Muscle layer of colon (tissue), 2 donors: ENCODE measurements at regions not wholly inside any gene's neighbourhood (a gene's known extent, or its start where the extent isn't known, plus 50 kb on each side); places are given as distances from the start of the nearest gene placed in this dataset.

Experiments used
- H3K27ac ChIP-seq: one replicate; pipeline ENCODE4 v1.7.0; 2013; ENCODE audit warnings: low read depth, mild to moderate bottlenecking, low read length, moderate library complexity
- H3K27me3 ChIP-seq, 2 donors: one replicate each; pipeline ENCODE4 v1.7.0; 2013; ENCODE audit warnings: low read length in 2 of 2, mild to moderate bottlenecking in 2 of 2; ENCODE audit not compliant: insufficient read depth in 2 of 2, control insufficient read depth in 1 of 2
- H3K36me3 ChIP-seq: one replicate; pipeline ENCODE4 v1.7.0; 2013; ENCODE audit warnings: mild to moderate bottlenecking, low read length; ENCODE audit not compliant: insufficient read depth
- H3K4me1 ChIP-seq: one replicate; pipeline ENCODE4 v1.7.0; 2013; ENCODE audit warnings: mild to moderate bottlenecking, low read length; ENCODE audit not compliant: insufficient read depth
- H3K4me3 ChIP-seq, 2 donors: one replicate each; pipeline ENCODE4 v1.7.0; 2013; ENCODE audit warnings: low read length in 2 of 2, low read depth in 1 of 2, mild to moderate bottlenecking in 1 of 2, moderate library complexity in 1 of 2
- H3K9ac ChIP-seq: one replicate; pipeline ENCODE4 v1.7.0; 2013; ENCODE audit warnings: low read length
- H3K9me3 ChIP-seq: one replicate; pipeline ENCODE4 v1.7.0; 2013; ENCODE audit warnings: mild to moderate bottlenecking, low read length
- donor health status: abdominal sarcoma.
- donor health status: Adenocarcinoma of cecum.

DNA sequence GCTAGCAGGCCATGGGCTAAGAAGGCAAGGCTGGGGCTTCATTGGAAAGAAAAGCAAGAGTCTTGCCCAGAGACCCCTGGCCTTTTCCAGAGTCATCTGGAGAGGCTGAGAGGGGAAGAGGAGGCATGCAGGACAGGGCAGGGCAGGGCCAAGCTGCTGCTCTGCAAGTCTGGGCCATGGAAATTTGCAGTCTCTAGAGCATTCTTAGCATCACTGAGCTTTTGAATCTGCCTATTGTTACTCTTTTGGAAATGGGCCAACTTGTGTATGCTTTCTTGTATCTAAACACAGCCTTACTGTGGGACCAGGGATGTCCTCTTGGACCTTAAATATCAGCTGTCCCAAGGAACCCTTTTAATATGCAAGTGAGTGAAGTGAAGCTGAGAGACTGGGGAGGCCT is 560.5 kb downstream of the MID1IP1 start:
- peaks cover 0 to 6% of the 10 kb centered on the region in 2 donors for H3K27me3 ChIP-seq
- H3K4me1 ChIP-seq, result no peaks in the 10 kb centered on the region
- H3K36me3 ChIP-seq, result no peaks in the 10 kb centered on the region
- H3K27ac ChIP-seq, result no peak overlapping the region
- no peak overlapping the region for H3K9ac ChIP-seq
- H3K4me3 ChIP-seq, result no peak overlapping the region
- no peaks in the 10 kb centered on the region for H3K9me3 ChIP-seq

DNA sequence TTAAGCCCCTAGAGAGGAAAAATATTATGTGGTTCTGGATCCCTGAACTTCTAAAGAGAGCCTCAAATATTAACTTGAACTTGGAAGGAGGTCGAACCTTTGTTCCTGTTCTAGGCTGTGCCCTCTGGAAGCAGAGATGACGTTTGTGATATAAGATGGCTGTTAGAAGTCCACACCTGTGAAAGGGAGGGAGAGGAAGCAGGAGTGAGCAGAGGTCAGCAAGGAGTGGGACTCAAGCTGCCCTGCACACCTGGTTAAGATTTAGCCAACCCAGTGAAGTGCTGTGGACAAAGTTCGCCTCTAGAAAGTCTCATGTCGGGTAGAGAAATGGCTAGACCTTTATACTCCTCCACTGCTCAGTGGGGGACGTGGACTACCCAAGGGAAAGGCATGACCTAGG is 566.2 kb downstream of the MID1IP1 start:
- Histone ChIP-seq H3K4me1 (no peaks in the 10 kb centered on the region), H3K27ac (no peak overlapping the region), H3K4me3 (no peak overlapping the region), H3K9me3 (no peaks in the 10 kb centered on the region), H3K9ac (no peak overlapping the region), H3K27me3 (no peaks in the 10 kb centered on the region), H3K36me3 (no peaks in the 10 kb centered on the region)

- no peak overlapping the region for H3K9ac ChIP-seq
- H3K4me1 ChIP-seq, result no peaks in the 10 kb centered on the region
- H3K9me3 ChIP-seq, result no peaks in the 10 kb centered on the region
- H3K36me3 ChIP-seq, result no peaks in the 10 kb centered on the region
- H3K4me3 ChIP-seq, result no peak overlapping the region
- H3K27me3 ChIP-seq, result no peaks in the 10 kb centered on the region
- no peak overlapping the region for H3K27ac ChIP-seq
Observed at GRCh38 chrX:39372115-39372514, 570.9 kb downstream of the MID1IP1 start.

- no peaks in the 10 kb centered on the region for H3K36me3 ChIP-seq
- H3K4me1 ChIP-seq, result no peaks in the 10 kb centered on the region
- H3K9me3 ChIP-seq, result no peaks in the 10 kb centered on the region
- no peaks in the 10 kb centered on the region for H3K27me3 ChIP-seq
- H3K4me3 ChIP-seq, result no peak overlapping the region
- no peak overlapping the region for H3K9ac ChIP-seq
- H3K27ac ChIP-seq, result no peak overlapping the region
Observed at GRCh38 chrX:39377157-39377556, 575.9 kb downstream of the MID1IP1 start.

DNA sequence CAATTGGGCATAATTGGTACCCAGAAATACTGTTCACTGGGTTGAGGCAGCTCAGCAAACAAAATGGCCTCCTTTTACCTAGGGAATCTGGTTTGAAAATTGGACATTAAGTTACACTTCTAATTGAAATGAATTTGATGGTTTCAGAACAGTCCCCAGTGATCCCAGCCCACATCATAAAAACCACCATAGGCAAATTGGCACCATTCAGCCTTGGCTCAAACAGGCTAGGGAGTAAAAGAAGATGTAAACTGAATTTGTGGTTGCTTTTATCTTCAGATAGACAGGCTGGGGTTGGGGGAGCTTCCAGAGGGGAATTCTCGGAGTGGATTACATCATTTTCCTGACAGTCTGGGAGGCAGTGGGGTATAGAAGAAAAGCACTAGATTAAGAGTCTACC is 576.5 kb downstream of the MID1IP1 start:
- H3K9me3 ChIP-seq, result no peaks in the 10 kb centered on the region
- H3K4me1 ChIP-seq, result no peaks in the 10 kb centered on the region
- H3K27ac ChIP-seq, result no peak overlapping the region
- no peaks in the 10 kb centered on the region for H3K27me3 ChIP-seq
- H3K4me3 ChIP-seq, result no peak overlapping the region
- no peak overlapping the region for H3K9ac ChIP-seq
- H3K36me3 ChIP-seq, result no peaks in the 10 kb centered on the region

DNA sequence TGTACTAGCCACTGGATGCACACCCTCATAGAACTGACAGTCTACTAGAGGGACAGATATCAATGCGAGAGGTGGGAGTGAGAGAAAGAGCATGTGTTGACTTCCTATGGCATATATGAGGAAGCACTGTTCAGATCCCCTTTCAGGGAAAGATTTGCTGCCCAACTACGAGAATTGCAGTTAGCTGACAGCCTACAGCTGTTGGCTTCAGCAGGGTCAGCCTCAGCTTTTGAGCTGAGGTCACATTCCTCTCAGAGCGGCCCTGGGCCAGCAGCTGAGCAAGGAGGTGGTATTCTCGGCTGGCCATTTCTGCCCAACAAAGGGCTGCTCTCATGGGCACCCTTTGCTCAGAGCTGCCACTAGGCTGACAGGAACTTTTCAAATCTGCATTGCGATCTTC is 580.2 kb downstream of the MID1IP1 start:
- Histone ChIP-seq H3K27me3 (peaks cover 0 to 9% of the 10 kb centered on the region in 2 donors), H3K4me1 (no peaks in the 10 kb centered on the region), H3K9me3 (no peaks in the 10 kb centered on the region), H3K9ac (no peak overlapping the region), H3K27ac (no peak overlapping the region), H3K4me3 (no peak overlapping the region), H3K36me3 (no peaks in the 10 kb centered on the region)

DNA sequence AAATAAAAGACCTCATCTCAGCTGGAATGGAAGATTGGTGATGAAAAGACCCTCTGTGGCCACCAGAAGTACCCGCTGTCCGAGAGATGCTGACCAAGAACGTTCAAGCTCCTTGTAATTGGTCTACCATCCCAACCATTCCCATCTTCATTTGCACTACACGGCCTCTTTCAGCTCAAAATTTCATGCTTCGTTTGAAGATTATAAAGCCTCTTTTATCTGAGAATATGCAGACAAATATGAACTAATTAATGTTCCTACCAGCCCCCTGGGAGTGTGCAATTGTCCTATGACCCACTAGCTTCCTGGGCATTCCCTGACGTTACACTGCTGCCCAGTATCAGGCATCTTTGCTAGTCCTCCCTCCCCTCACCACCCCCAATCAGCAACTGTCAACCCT is 583.7 kb downstream of the MID1IP1 start:
- Histone ChIP-seq H3K36me3 (no peaks in the 10 kb centered on the region), H3K27me3 (peaks cover 0 to 9% of the 10 kb centered on the region in 2 donors), H3K4me3 (no peak overlapping the region), H3K4me1 (no peaks in the 10 kb centered on the region), H3K9ac (no peak overlapping the region), H3K9me3 (no peaks in the 10 kb centered on the region), H3K27ac (no peak overlapping the region)

GRCh38 chrX:39388730-39389129 is 587.5 kb downstream of the MID1IP1 start:
- Histone ChIP-seq H3K9me3 (no peaks in the 10 kb centered on the region), H3K4me3 (no peak overlapping the region), H3K27me3 (peaks cover 0 to 3% of the 10 kb centered on the region in 2 donors), H3K9ac (no peak overlapping the region), H3K36me3 (no peaks in the 10 kb centered on the region), H3K4me1 (no peaks in the 10 kb centered on the region), H3K27ac (no peak overlapping the region)

- no peaks in the 10 kb centered on the region for H3K9me3 ChIP-seq
- H3K9ac ChIP-seq, result no peak overlapping the region
- H3K27ac ChIP-seq, result no peak overlapping the region
- H3K27me3 ChIP-seq, result peaks cover 0 to 8% of the 10 kb centered on the region in 2 donors
- H3K36me3 ChIP-seq, result no peaks in the 10 kb centered on the region
- H3K4me3 ChIP-seq, result no peak overlapping the region
- H3K4me1 ChIP-seq, result peaks cover 7% of the 10 kb centered on the region
Observed at GRCh38 chrX:39396358-39396995, 595.2 kb downstream of the MID1IP1 start.

- H3K27ac ChIP-seq, result no peak overlapping the region
- peaks cover 0 to 8% of the 10 kb centered on the region in 2 donors for H3K27me3 ChIP-seq
- H3K4me1 ChIP-seq, result peaks cover 7% of the 10 kb centered on the region
- no peak overlapping the region for H3K4me3 ChIP-seq
- H3K36me3 ChIP-seq, result no peaks in the 10 kb centered on the region
- H3K9ac ChIP-seq, result no peak overlapping the region
- H3K9me3 ChIP-seq, result no peaks in the 10 kb centered on the region
Observed at GRCh38 chrX:39397561-39398199, 596.4 kb downstream of the MID1IP1 start.

- H3K27me3 ChIP-seq, result peaks cover 0 to 8% of the 10 kb centered on the region in 2 donors
- H3K27ac ChIP-seq, result no peak overlapping the region
Observed at GRCh38 chrX:39398215-39398962, 597.1 kb downstream of the MID1IP1 start.

More at GRCh38 chrX:39398215-39398962, 597.1 kb downstream of the MID1IP1 start:
- Histone ChIP-seq H3K9ac (no peak overlapping the region), H3K4me1 (peaks cover 7% of the 10 kb centered on the region), H3K36me3 (no peaks in the 10 kb centered on the region), H3K9me3 (no peaks in the 10 kb centered on the region), H3K4me3 (no peak overlapping the region)
